C4-2B (cell line): ENCODE measurements at regions not wholly inside any gene's neighbourhood (a gene's known extent, or its start where the extent isn't known, plus 50 kb on each side); places are given as distances from the start of the nearest gene placed in this dataset.

ENCODE experiments used
- H3K27ac ChIP-seq: fragments of 450-650 bp; 2 replicates; pipeline ENCODE4 v1.5.1; 2017
- CTCF ChIP-seq: fragments of 450-650 bp; conservative IDR thresholded peaks from 2 replicates; pipeline ENCODE4 v1.5.1; 2017; ENCODE audit warnings: mild to moderate bottlenecking
- ZFX ChIP-seq: fragments of 450-650 bp; IDR thresholded peaks from 2 replicates; pipeline ENCODE4 v1.6.1; 2017

GRCh38 chr12:78448692-78449091, 415.9 kb upstream of the SYT1 start:
- TF ChIP-seq ZFX (no peak), CTCF (no peak)
- H3K27ac ChIP-seq = no peak overlapping the region

GRCh38 chr12:78455991-78456390, 408.6 kb upstream of the SYT1 start:
- no peak overlapping the region for H3K27ac ChIP-seq

GRCh38 chr12:78457938-78458337, 406.6 kb upstream of the SYT1 start:
- H3K27ac ChIP-seq = no peak overlapping the region
- TF ChIP-seq CTCF = no peak
- no peak for TF ChIP-seq ZFX

More at GRCh38 chr12:78455991-78456390, 408.6 kb upstream of the SYT1 start:
- TF ChIP-seq CTCF (no peak), ZFX (no peak)

- TF ChIP-seq CTCF (peak; percentile 72), ZFX (no peak)
- no peak overlapping the region for H3K27ac ChIP-seq
Observed at GRCh38 chr12:78470354-78471195, 394.0 kb upstream of the SYT1 start.

- no peak for TF ChIP-seq ZFX
- TF ChIP-seq CTCF = no peak
- H3K27ac ChIP-seq = no peak overlapping the region
Observed at GRCh38 chr12:78473136-78473535, 391.4 kb upstream of the SYT1 start.

GRCh38 chr12:78473561-78473960, 391.0 kb upstream of the SYT1 start:
- no peak for TF ChIP-seq ZFX
- TF ChIP-seq CTCF = no peak
- no peak overlapping the region for H3K27ac ChIP-seq

GRCh38 chr12:78483767-78484315, 380.7 kb upstream of the SYT1 start:
- TF ChIP-seq ZFX = no peak
- no peak for TF ChIP-seq CTCF
- H3K27ac ChIP-seq = no peak overlapping the region
